Nucleus accumbens (tissue), 56 donors: ENCODE measurements at regions not wholly inside any gene's neighbourhood (a gene's known extent, or its start where the extent isn't known, plus 50 kb on each side); places are given as distances from the start of the nearest gene placed in this dataset.

Source experiments
- DNase-seq, 56 donors: peaks; one replicate each; lab custom pipeline; 2025; lab: John Stamatoyannopoulos, UW

DNA sequence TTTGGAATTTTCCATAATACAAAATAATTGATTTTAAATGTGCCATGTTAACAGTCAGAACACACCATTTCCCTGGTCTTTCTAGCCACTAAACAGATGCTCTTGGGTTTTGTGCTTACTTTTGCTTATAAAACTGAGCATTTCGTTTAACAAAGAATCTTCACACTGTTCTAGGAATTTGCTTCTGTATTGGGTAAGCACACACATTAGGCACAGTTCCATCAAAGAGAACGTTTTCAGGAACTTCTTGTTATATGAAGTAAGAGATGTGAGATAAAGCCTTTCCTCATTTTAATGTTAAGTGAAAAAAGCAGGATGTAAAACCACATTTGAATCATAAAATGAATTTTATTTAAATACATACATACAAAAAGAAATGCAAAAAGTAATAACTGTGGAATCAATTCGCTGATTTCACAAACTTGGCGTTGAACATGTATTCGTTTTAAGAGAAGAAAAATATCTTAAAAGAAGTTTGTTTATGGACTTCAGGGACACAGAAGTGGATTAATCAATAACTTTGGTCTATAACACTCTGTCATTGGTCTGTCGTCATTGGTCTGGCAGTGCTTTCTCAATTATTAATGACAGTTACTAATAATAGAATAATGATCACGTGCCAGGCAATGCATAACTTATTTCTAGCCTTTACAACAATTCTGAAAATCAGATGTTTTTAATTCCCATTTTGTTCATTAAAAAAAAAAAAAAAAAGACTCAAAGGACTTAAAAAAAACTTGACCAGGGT is 199.9 kb upstream of the PRDM1 start:
- no peak for DNase-seq

DNA sequence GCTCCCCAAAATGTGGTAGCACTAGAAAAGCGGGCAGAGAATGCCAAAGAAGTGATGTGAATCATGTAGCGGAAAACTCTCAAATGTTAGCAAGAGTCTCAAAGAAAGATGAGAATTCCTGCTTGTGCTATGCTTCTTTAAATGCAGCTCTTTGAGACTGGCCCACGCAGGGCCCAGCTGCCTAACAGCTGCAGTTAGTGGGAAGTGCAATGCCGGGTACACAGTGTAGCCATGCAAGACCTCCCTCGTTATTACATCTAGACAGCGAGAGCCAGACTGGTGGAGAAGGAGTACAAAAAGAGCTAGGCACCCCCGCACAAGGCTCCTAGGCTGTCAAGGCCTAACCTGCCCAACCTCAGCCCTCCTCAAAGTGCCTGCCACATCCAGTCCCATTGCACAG is 201.7 kb upstream of the PRDM1 start:
- no peak for DNase-seq

DNA sequence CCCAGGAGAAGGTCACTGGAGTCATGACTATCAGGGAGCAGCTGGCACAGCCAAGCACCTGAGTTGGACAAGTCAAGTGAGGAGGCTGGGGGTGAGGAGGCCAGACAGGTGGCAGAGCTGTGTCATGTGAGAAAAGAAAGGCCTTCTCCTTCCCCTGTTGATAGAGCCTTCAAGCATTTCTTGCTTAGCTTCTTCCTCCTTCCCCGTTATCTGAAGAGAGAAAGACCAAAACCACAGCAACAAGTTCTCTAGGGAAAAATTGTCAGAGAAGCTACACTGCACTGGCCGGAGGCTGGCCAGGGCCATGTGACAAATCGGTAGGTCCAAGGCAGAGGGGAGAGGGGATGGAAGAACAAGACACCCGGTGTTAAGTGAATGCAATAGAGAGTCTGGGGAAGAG is 202.1 kb upstream of the PRDM1 start:
- no peak for DNase-seq

DNA sequence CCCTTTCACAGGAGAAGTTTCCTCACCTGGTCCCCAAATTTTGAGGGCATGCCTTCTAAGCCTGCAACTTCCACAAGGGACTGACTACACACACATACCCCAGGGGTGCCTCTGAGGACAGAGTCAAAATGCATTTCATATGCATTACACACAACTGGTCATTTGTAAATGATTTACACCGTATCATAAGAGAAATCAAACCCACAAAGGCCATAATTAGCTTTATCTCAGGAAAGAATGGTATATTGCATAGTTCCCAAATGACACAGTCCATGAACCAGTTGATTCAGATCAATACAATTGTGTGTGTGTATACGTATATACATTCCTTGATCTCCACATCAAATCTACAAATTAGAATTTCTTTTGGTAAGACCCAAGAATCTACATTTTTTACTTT is 203.3 kb upstream of the PRDM1 start:
- DNase-seq: no peak

DNA sequence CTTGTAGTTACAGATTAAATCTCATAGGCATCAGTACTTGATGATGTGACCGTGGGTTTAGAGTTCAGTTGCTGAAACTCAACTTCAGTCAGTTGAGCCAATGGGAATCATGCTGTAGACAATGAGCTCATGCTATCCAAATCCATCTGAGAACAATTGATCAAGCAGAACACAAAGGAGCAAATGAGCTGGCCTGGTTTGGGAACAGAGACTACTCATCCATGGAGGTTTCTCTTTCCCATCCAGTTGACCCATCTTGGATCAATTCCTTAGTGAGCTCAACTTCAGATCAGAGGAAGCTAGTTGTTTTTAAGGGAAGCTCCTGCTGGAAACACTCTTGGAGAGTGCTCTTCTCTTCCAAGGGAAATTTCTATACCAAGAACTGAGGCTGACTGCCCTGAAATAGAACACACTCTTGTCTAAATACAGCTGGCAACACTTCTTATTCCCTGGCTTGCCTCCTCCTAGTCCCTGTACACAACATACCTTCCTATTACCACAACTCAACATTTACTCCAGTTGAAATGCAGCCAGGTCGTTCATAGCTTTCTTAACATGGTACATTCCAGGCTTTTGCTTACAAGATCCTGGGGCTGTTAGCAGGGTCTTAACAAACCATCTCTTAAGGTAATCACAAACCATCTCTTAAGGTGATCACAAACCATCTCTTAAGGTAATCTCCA is 203.9 kb upstream of the PRDM1 start:
- DNase-seq: no peak

DNA sequence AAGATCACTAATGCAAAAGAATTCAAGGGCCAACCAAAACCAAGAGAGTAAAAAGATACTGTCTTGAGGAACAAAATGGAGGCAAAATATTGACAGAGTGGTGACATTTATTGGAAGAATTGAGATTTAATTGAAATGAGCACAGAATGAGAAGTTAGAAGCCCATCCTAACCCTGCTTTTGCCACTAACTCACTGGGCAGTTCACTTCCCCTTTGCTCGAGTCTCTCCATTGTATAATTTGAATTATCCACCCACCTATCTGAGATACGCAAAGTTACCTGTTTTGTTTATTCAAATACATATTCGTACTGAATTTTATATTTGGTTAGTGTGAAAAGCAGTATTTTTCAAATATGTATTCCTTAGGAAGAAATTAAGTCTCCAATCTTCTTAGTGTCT is 204.5 kb upstream of the PRDM1 start:
- no peak for DNase-seq

DNA sequence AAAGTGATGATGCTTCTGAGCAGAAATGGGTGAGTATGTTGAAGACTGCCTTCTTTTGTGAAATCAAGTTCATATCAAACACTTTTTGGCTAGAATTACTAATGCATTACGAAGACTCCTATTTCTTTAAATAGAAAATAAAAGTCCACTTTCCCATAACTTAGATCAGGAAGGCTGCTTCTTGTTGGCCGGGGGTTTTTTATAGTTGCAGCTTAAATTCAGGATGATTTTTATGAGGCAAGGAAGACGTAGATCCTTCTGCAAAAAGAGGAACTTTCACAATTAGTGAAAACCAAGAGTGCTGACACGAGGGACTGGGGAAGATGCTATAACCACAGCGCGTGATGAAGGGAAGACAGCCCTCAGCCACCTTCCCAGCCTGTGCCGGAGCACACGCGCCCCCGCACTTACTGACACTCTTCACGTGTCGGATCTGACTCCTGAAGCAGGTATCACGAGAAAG is 206.1 kb upstream of the PRDM1 start:
- DNase-seq: peak in 8 of 56 donors; percentile 1 to 25 (median 17)

DNA sequence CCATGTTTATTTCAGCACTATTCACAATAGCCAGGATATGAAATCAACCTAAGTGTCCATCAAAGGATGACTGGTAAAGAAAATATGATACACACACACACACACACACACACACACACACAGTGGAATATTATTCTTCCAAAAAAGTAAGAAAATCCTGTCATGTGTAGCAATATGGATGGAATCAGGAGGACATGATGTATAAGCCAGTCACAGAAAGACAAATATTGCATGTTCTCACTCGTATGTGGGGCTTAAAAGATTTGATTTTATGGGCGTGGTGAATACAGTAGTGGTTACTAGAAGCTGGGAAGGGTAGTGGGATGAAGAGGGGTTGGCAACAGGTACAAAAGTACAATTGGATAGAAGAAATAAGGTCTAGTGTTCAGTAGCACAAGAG is 207.0 kb upstream of the PRDM1 start:
- no peak for DNase-seq

DNA sequence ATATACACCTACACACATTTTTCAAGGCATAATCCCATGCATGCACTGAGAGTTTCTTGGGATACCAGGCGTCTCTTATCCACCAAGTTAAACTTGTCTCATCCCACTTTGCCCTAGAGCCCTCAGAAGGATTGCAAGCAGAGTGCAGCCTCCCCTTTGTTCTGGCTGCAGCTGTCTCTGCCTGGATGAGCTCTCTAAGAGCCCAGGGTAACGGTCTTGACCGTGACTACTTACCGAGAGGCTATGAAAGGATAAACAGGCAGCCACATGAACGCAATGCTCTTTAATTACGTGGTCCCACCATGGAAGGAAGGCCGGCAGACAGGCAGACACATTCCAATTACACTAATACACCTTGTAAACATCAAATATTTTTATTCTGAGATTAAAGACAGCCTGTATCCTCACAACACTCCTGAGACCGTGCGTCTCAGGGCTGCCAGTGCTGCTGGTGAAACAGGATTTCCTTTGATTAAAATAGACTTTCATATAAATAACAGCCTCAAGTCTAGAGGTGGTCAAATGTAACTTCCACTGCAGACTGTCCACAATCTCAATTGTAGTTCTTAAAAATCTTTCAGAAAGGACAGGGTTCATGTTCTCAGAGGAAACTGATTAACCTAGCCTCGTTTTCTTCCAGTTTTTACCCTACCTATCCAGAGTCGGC is 210.0 kb upstream of the PRDM1 start:
- DNase-seq: no peak

DNA sequence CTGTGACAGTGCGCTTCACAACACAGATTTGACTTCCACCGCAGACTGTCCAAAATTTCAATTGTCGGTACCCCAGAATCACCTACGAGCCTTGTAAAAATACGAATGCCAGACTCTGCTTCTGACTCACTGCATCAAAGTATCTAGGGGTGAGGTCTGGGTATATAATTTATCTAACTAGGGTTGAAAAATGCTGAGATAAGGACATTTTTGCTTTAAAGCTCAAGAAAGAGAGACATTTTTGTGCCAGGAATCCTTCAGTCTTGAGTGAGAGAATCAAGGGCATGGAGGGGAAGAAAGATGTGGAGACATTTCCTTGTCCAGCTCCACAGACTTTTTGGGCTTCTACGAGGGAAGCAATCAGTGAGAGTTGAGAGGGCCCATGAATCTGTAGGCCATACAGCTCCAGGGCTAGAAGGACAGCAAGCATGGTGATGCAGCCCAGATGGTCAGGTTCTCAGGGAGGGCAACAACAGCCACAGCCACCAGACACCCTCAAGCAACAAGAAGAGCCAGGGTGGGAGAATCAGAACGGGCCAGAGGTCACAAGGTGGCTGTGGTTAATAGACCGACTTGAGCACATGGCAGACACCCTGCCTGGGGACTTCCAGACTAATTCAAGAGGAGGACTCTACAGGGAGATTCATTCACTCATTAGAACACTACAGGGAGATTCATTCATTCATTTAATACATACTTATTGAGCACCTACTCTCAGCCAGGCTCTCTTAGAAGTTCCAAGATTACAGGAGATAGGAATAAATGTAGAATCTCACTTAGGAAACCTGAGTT is 211.1 kb upstream of the PRDM1 start:
- DNase-seq: no peak

DNA sequence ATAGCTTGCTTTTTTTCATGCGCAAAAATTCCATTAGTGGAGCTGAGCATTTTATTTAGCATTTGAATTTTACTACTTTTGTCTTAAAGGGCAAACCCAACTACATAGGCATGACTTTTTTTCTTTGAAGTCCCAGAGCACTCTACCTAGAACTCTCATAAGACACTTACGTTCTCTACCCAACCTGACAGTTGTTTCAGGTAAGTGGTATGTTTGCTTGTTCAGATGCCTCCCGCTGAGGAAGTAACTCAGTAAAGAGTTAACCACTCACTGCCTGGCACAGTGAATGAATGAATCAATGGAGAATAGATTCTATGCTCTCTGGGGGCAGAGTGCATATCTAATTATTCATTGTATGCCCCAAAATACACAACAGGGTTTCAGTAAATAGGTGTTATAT is 212.3 kb upstream of the PRDM1 start:
- no peak for DNase-seq

DNA sequence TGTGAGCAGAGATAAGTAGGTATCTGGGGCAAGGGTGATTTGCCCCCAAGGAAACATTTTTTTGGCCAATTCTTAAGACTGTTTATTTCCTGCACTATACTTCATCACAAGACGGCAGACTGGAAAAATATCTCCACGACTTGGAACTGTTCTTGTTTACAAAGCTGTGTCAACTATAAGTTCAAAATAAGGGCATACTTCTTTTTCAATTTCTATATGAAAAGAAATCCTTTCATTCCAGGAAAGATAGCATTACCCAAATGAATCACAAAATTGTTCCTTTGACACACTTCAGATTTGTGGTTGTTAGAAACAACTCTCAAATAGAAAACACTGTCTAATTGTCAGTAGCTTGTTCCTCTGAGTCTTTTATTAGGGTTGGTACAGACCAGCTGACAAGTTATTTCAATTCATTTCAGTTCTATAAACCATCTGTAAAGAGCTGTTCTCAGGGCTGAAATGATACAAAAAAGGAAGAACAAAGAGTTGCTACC is 212.9 kb upstream of the PRDM1 start:
- no peak for DNase-seq

DNA sequence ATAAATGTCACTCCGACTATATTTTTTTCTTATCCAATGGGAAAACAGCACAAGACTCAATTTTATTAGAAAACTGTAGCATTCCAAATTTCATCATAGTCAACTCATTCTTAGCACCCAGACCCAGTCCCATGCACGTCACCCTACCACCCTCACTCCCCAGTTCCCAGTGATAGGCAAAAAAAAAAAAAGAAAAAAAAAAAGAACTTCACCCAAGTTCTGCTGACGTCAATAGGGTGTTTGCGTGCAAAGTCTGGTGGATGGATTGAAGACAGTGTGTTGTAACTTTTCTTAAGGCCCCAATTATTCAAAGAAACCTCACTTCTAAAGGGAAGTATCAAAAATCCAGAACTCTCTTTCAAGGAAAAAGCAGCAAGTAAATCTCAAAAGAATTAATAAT is 213.9 kb upstream of the PRDM1 start:
- peak in 1 of 56 donors; percentile 9 for DNase-seq

DNA sequence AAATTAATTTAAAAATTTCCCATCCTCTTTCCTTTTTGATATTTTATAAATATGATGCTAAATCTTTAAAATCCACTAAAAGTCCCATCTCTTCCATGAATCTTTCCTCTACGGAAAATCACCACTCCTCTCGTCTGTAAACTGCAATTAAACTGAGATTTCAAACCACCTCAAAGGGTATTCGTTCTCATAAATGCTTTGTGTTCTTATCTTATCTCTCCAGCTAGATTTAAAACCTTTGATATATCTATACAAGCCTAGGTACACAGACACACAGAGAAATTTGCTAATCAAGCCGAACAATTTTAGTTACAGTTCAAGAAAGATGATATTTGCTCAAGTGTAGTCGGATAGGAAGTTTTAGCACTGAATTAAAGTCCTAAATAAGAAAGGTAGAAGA is 214.6 kb upstream of the PRDM1 start:
- DNase-seq: no peak

DNA sequence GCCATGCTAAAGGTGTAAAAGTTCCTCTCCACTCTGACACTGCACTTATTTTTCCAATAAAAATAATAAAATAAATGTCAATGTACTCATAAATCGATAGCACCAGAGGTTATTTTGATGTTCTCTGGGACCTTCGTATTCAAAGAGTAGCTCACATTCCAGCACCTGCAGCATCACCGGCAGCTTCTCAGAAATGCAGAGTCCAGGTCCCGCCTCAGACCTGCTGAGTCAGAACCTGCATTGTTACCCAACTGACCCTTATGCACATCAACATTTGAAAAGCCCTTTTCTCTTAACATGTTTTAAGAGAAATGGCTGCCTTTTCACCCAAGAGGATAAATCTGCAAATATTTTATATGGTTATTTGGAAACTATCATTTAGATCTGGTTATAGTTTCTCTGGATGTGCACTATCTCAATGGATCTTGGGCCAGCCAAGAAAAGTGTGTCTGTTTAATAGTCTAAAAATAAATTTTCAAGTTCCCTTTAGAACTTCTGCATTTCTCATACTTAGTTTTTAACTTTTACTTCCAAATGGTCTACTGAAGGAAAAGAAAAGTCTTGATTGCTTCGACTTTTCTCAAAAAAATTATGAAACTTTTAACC is 216.2 kb upstream of the PRDM1 start:
- no peak for DNase-seq

DNA sequence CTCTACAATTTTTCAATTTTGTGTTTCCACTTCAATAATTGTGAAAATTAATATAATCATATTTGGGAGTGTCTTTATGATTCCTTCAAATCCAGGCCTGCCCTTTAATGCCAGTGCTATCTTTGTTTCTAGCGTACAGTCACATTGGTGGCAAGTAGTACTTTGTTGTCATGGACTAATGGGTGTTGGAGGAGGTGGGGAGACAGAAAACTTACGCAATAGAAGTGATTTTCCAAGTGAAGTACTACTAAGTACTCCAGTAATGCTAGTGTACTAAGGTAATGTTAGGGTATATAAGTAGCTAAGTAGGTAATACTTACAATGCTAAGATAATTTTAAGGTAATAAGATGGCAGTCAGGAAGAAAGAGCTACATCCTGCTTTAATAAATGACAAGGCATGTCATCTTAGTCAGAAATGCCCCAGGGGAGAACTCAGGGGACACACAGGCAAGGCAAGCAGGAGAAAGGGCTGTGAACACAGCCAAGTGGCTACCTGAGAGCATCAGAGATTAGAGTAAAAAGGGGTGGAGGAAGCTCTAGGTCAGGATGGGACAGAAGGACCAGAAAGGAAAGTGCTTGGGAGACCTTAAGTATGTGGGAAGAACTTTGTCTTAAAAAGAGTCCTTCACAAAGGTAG is 217.2 kb upstream of the PRDM1 start:
- DNase-seq: no peak

DNA sequence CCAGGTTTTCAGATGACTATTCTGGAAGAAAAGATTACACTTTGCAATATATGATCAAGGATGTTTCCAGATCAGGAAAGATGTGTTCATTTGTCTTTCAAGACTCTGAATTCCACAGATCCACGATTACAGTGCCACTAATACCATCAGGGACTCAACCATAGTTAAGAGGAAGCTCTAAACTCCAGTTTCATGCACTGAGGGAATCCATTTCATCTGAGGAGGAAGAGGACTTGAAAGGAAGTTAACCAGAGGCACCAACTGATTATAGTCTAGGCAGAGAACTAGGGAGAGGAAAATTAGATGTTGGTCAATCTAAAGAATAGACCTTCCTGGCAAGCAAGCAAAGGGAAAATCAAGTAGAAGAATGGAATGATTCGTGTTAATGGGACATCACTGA is 218.3 kb upstream of the PRDM1 start:
- no peak for DNase-seq

DNA sequence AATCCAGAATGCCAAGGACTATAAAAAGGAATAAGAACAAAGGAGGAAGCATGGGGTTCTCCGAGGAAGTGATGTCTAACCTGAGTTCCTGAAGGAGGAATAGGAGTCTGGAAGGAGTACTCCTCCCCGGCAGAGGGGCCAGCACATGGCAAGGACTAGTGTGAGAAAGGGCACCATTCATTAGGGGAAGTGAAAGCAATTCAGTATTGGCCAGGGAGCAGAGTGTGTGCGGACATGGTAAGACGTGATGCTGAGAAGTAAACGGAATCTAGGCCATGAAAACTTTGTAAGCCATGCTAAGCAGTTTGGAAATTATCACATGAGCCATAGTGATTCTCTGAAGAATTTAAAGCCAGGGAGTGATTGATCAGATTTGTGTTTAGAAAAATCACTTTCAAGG is 218.9 kb upstream of the PRDM1 start:
- peak in 1 of 56 donors; percentile 6 for DNase-seq

DNA sequence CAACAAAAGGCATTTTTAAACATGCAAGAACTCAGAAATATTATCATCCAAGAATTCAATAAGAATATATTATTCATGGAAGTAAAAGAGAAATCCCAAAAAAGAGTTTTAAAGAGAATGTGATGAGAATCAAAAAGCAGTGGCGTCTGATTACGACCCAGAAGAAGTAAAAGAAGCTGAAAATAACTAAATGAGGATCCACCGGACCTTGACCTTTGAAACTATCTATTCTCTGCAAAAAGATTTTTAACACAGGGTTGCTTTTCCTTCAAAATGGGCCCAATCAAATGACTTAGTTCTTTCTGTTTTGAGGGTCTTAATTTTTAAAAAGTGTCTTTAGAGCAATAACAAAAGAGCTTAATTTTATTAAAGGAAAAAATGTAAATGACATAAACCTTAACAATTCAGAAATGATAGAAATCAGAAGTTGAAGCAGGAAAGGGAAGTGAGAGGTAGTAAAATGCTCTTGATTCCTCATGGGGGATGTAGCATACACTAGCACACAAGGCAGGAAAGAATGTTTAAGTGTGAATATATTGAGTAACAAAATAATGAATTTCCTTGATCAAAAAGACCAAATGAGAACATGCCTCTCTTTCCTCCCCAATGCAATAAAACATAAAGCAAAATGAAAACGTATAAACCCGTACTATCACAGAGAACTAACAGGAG is 223.1 kb upstream of the PRDM1 start:
- no peak for DNase-seq
